ENCODE measurements at regions not wholly inside any gene's neighbourhood (a gene's known extent, or its start where the extent isn't known, plus 50 kb on each side); places are given as distances from the start of the nearest gene placed in this dataset.

GRCh38 chr2:100765481-100765880, 54.5 kb upstream of the NPAS2 start:
- DNase-seq: no peak
- TF ChIP-seq CTCF (IDR thresholded peaks at IDR 0.05): no peak
- Histone ChIP-seq H3K36me3 (no peaks in the 10 kb centered on the region), H3K4me3 (no peak overlapping the region), H3K9me3 (no peaks in the 10 kb centered on the region), H3K27ac (no peak overlapping the region), H3K27me3 (no peaks in the 10 kb centered on the region), H3K4me1 (peaks cover 0 to 10% (median 0%) of the 10 kb centered on the region in 4 donors)
- intact Hi-C loops (cut with DNase I; ENCODE audit: low total_unique reads): no loop called here

GRCh38 chr2:100766256-100766655, 53.7 kb upstream of the NPAS2 start:
- Histone ChIP-seq H3K36me3 (no peaks in the 10 kb centered on the region), H3K27ac (no peak overlapping the region), H3K4me1 (peaks cover 0 to 10% (median 0%) of the 10 kb centered on the region in 4 donors), H3K27me3 (no peaks in the 10 kb centered on the region), H3K9me3 (no peaks in the 10 kb centered on the region), H3K4me3 (no peak overlapping the region)
- no peak for TF ChIP-seq CTCF (IDR thresholded peaks at IDR 0.05)
- no peak for DNase-seq
- intact Hi-C loops (cut with DNase I; ENCODE audit: low total_unique reads): no loop called here

- H3K36me3 ChIP-seq: no peaks in the 10 kb centered on the region
- H3K27me3 ChIP-seq: no peaks in the 10 kb centered on the region
- H3K9me3 ChIP-seq: no peaks in the 10 kb centered on the region
- no peak overlapping the region for H3K27ac ChIP-seq
- DNase-seq: no peak
- intact Hi-C loops (cut with DNase I; ENCODE audit: low total_unique reads): no loop called here
- no peak for TF ChIP-seq CTCF (IDR thresholded peaks at IDR 0.05)
- H3K4me3 ChIP-seq: no peak overlapping the region
- peaks cover 0 to 10% (median 0%) of the 10 kb centered on the region in 4 donors for H3K4me1 ChIP-seq
Measured at GRCh38 chr2:100766806-100767205, 53.1 kb upstream of the NPAS2 start.

- Histone ChIP-seq H3K4me1 (peaks cover 0 to 10% (median 0%) of the 10 kb centered on the region in 4 donors), H3K27ac (no peak overlapping the region), H3K36me3 (no peaks in the 10 kb centered on the region), H3K4me3 (no peak overlapping the region), H3K9me3 (no peaks in the 10 kb centered on the region), H3K27me3 (no peaks in the 10 kb centered on the region)
- intact Hi-C loops (cut with DNase I; ENCODE audit: low total_unique reads): no loop called here
- no peak for TF ChIP-seq CTCF (IDR thresholded peaks at IDR 0.05)
- DNase-seq: no peak
Measured at GRCh38 chr2:100767224-100767653, 52.7 kb upstream of the NPAS2 start.

- Histone ChIP-seq H3K9me3 (no peaks in the 10 kb centered on the region), H3K27me3 (no peaks in the 10 kb centered on the region), H3K27ac (no peak overlapping the region), H3K4me3 (no peak overlapping the region), H3K36me3 (no peaks in the 10 kb centered on the region), H3K4me1 (peaks cover 0 to 10% (median 0%) of the 10 kb centered on the region in 4 donors)
- no peak for TF ChIP-seq CTCF (IDR thresholded peaks at IDR 0.05)
- DNase-seq: no peak
- intact Hi-C loops (cut with DNase I; ENCODE audit: low total_unique reads): no loop called here
Measured at GRCh38 chr2:100767810-100768806, 51.8 kb upstream of the NPAS2 start.

Data from tibial artery (tissue), 4 donors.